ENCODE measurements at regions not wholly inside any gene's neighbourhood (a gene's known extent, or its start where the extent isn't known, plus 50 kb on each side); places are given as distances from the start of the nearest gene placed in this dataset.

DNA sequence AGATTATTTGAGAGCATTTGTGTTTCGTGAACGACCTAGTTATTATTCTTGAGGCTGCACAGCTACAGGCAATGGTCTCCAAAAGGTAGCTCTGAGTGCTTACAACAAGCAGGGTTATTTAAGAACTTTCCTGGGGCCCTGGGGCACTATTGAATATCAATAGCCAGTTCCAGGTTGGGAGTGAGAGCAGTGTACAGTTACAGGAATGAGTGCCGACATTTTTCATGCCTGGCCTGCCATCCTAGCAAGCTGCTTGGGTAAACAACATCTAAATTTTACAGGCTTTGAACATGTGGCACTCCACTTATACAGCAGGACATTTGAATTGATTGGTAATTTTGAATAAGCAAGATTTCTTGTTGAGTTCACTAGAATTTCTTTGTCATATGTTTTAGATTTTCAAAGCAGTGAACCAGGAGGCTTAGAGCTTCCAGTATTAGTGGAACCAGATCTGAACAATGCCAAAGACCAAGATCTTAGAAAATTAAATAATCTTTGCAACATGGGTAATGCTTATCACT, 171.9 kb upstream of the GDNF start:
- Histone ChIP-seq H4K20me1 (replicated peaks; ENCODE audit: insufficient read depth) (no peaks in the 10 kb centered on the region), H3K36me3 (ENCODE audit: insufficient read depth) (no peaks in the 10 kb centered on the region), H3K27me3 (ENCODE audit: insufficient read depth) (no peaks in the 10 kb centered on the region), H3K9me2 (ENCODE audit: insufficient read depth) (peaks cover 17% of the 10 kb centered on the region; the same call in 1 of the 2 replicates), H3F3A (replicated peaks; ENCODE audit: low read depth) (no peaks in the 10 kb centered on the region), H3K79me2 (replicated peaks; ENCODE audit: insufficient read depth) (no peaks in the 10 kb centered on the region), H3K27ac (ENCODE audit: low read depth) (no peak overlapping the region), H3K4me3 (no peak overlapping the region), H3K4me2 (no peak overlapping the region), H3K4me1 (ENCODE audit: insufficient read depth) (peaks cover 7% of the 10 kb centered on the region; the same call in 1 of the 2 replicates), H2AFZ (no peak overlapping the region; the same call in 1 of the 2 replicates)
- peaks cover 7% of the 10 kb centered on the region for H3K4me1 Mint-ChIP-seq
- no peak for ATAC-seq
- DNase-seq (ENCODE audit: low spot score), result no peak
- H3K4me3 Mint-ChIP-seq, result no peak overlapping the region
- peaks cover 2% of the 10 kb centered on the region for H3K27me3 Mint-ChIP-seq (ENCODE audit: insufficient read depth, low read depth, poor library complexity)
- no peaks in the 10 kb centered on the region for H3K9me3 Mint-ChIP-seq
- no peak overlapping the region for H3K27ac Mint-ChIP-seq
- H3K36me3 Mint-ChIP-seq (ENCODE audit: low read depth), result no peaks in the 10 kb centered on the region
- TF ChIP-seq POLR2AphosphoS5 (IDR thresholded peaks at IDR 0.05; ENCODE audit: low read depth), result no peak
- TF ChIP-seq CREB1 (CRISPR knock-in tag; IDR thresholded peaks at IDR 0.05; ENCODE audit: low read depth), result no peak
- TF ChIP-seq, protein P1, sequence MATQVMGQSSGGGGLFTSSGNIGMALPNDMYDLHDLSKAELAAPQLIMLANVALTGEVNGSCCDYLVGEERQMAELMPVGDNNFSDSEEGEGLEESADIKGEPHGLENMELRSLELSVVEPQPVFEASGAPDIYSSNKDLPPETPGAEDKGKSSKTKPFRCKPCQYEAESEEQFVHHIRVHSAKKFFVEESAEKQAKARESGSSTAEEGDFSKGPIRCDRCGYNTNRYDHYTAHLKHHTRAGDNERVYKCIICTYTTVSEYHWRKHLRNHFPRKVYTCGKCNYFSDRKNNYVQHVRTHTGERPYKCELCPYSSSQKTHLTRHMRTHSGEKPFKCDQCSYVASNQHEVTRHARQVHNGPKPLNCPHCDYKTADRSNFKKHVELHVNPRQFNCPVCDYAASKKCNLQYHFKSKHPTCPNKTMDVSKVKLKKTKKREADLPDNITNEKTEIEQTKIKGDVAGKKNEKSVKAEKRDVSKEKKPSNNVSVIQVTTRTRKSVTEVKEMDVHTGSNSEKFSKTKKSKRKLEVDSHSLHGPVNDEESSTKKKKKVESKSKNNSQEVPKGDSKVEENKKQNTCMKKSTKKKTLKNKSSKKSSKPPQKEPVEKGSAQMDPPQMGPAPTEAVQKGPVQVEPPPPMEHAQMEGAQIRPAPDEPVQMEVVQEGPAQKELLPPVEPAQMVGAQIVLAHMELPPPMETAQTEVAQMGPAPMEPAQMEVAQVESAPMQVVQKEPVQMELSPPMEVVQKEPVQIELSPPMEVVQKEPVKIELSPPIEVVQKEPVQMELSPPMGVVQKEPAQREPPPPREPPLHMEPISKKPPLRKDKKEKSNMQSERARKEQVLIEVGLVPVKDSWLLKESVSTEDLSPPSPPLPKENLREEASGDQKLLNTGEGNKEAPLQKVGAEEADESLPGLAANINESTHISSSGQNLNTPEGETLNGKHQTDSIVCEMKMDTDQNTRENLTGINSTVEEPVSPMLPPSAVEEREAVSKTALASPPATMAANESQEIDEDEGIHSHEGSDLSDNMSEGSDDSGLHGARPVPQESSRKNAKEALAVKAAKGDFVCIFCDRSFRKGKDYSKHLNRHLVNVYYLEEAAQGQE (IDR thresholded peaks at IDR 0.05; ENCODE audit: unreplicated experiment), result no peak
- no peak for TF ChIP-seq ZNF462 (CRISPR knock-in tag; IDR thresholded peaks at IDR 0.05)
- TF ChIP-seq ZNF331 (CRISPR knock-in tag; IDR thresholded peaks at IDR 0.05; ENCODE audit: low read depth), result no peak
- no peak for TF ChIP-seq STAT1 (IDR thresholded peaks at IDR 0.05; ENCODE audit: unreplicated experiment)
- TF ChIP-seq, protein P2, sequence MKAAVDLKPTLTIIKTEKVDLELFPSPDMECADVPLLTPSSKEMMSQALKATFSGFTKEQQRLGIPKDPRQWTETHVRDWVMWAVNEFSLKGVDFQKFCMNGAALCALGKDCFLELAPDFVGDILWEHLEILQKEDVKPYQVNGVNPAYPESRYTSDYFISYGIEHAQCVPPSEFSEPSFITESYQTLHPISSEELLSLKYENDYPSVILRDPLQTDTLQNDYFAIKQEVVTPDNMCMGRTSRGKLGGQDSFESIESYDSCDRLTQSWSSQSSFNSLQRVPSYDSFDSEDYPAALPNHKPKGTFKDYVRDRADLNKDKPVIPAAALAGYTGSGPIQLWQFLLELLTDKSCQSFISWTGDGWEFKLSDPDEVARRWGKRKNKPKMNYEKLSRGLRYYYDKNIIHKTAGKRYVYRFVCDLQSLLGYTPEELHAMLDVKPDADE (IDR thresholded peaks at IDR 0.05), result no peak
- TF ChIP-seq ZNF114 (CRISPR knock-in tag; IDR thresholded peaks at IDR 0.05), result no peak
- no peak for TF ChIP-seq JUNB (IDR thresholded peaks at IDR 0.05; ENCODE audit: unreplicated experiment)
- no peak for TF ChIP-seq NANOG (IDR thresholded peaks at IDR 0.05; ENCODE audit: borderline replicate concordance)
- no peak for TF ChIP-seq EZH2phosphoT487 (IDR thresholded peaks at IDR 0.05; ENCODE audit: unreplicated experiment)
- no peak for TF ChIP-seq EZH2 (IDR thresholded peaks at IDR 0.05; ENCODE audit: low read depth, unreplicated experiment)
- TF ChIP-seq, protein P3, sequence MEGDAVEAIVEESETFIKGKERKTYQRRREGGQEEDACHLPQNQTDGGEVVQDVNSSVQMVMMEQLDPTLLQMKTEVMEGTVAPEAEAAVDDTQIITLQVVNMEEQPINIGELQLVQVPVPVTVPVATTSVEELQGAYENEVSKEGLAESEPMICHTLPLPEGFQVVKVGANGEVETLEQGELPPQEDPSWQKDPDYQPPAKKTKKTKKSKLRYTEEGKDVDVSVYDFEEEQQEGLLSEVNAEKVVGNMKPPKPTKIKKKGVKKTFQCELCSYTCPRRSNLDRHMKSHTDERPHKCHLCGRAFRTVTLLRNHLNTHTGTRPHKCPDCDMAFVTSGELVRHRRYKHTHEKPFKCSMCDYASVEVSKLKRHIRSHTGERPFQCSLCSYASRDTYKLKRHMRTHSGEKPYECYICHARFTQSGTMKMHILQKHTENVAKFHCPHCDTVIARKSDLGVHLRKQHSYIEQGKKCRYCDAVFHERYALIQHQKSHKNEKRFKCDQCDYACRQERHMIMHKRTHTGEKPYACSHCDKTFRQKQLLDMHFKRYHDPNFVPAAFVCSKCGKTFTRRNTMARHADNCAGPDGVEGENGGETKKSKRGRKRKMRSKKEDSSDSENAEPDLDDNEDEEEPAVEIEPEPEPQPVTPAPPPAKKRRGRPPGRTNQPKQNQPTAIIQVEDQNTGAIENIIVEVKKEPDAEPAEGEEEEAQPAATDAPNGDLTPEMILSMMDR (conservative IDR thresholded peaks at IDR 0.05; ENCODE audit: low read depth in 2 of 2), result no peak
